GM12873 (cell line): ENCODE measurements at regions not wholly inside any gene's neighbourhood (a gene's known extent, or its start where the extent isn't known, plus 50 kb on each side); places are given as distances from the start of the nearest gene placed in this dataset.

Experiments
- TF ChIP-seq, protein P1 (sequence below): IDR thresholded peaks from 2 replicates; pipeline ENCODE4 v1.5.1; 2012; ENCODE audit warnings: low read depth, mild to moderate bottlenecking, moderate library complexity, low read length, control low read depth; ENCODE audit not compliant: insufficient read depth; ENCODE audit errors: missing control alignments

- TF ChIP-seq, protein P1, sequence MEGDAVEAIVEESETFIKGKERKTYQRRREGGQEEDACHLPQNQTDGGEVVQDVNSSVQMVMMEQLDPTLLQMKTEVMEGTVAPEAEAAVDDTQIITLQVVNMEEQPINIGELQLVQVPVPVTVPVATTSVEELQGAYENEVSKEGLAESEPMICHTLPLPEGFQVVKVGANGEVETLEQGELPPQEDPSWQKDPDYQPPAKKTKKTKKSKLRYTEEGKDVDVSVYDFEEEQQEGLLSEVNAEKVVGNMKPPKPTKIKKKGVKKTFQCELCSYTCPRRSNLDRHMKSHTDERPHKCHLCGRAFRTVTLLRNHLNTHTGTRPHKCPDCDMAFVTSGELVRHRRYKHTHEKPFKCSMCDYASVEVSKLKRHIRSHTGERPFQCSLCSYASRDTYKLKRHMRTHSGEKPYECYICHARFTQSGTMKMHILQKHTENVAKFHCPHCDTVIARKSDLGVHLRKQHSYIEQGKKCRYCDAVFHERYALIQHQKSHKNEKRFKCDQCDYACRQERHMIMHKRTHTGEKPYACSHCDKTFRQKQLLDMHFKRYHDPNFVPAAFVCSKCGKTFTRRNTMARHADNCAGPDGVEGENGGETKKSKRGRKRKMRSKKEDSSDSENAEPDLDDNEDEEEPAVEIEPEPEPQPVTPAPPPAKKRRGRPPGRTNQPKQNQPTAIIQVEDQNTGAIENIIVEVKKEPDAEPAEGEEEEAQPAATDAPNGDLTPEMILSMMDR = no peak
These were observed 142.6 kb downstream of the DCK start for GRCh38 chr4:71136071-71136470.

- TF ChIP-seq, protein P1 = no peak
These were observed 144.7 kb downstream of the DCK start for GRCh38 chr4:71138007-71138615.

DNA sequence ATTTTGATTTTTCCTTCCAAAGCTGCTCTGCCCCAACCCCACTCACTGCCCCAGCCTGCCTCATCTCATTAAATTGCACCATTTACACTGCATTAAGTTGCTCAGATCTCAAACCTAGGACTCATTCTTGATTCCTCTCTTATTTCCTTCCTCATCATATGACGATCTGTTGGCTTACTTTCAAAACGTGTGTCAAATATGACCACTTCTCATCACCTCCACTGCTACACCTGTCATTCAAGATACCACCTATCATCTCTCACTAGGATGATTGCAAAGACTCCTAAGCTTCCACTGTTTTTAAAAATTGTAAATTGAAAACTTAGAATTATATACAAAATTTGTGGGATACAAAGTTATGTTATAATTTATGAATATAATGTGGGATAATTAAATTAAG lies 147.1 kb downstream of the DCK start:
- TF ChIP-seq, protein P1 = no peak

- TF ChIP-seq, protein P1 = no peak
These were observed 147.7 kb downstream of the DCK start for GRCh38 chr4:71141125-71141524.

DNA sequence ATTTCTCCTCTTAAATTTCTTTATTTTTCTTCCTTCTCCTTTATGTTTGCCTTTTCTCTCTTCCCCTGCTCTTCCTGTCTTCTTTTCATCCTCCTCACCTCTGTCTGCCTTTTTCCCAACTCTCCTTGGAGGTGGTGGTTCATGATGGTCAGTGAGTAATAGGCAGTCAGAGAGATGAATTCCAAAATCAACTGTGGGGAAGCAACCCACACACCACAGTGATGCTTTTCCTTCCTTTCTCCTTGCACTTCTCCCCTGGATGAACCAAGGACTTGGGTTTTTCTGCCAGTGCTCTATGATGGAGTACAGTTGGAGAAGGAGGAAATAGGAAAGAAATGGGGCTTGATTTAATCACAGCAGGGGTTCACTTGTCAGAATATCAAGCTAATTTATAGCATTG lies 153.8 kb downstream of the DCK start:
- TF ChIP-seq, protein P1 = no peak

- TF ChIP-seq, protein P1 = no peak
These were observed 155.1 kb downstream of the DCK start for GRCh38 chr4:71148545-71148944.

- TF ChIP-seq, protein P1 = no peak
These were observed 157.6 kb downstream of the DCK start for GRCh38 chr4:71151054-71151453.
